Effector memory CD8-positive, alpha-beta T cell (primary cell): ENCODE measurements at regions not wholly inside any gene's neighbourhood (a gene's known extent, or its start where the extent isn't known, plus 50 kb on each side); places are given as distances from the start of the nearest gene placed in this dataset.
"Not testable (repeated sequence)": the region's sequence is repeated elsewhere in the genome, so short reads cannot be mapped to it uniquely, and the experiment has no call there.

ENCODE experiments used
- ATAC-seq: fragments of 150-1000 bp; cut with Tn5 transposase; replicated peaks from 2 replicates; pipeline ENCODE4 v1.10.0; 2021; ENCODE audit warnings: mild to moderate bottlenecking, moderate library complexity
- DNase-seq, 3 experiments: peaks; one replicate each; pipeline ENCODE4 v3.0.0; 2021
- H3K27ac Mint-ChIP-seq, 2 donors: one replicate each; pipeline ENCODE4 v1.8.0; 2022; ENCODE audit warnings: mild to moderate bottlenecking in 2 of 2, mixed read lengths in 2 of 2, moderate library complexity in 2 of 2
- H3K27me3 Mint-ChIP-seq, 2 donors: one replicate each; pipeline ENCODE4 v1.8.0; 2022; ENCODE audit warnings: mixed read lengths in 2 of 2
- H3K36me3 Mint-ChIP-seq: one replicate; pipeline ENCODE4 v1.8.0; 2022; ENCODE audit warnings: mild to moderate bottlenecking, moderate library complexity, mixed read lengths; ENCODE audit not compliant: insufficient read depth
- H3K4me1 Mint-ChIP-seq, 2 donors: one replicate each; pipeline ENCODE4 v1.8.0; 2022; ENCODE audit warnings: low read depth in 2 of 2, mixed read lengths in 2 of 2
- H3K4me3 Mint-ChIP-seq, 2 donors: one replicate each; pipeline ENCODE4 v1.8.0; 2022; ENCODE audit warnings: mild to moderate bottlenecking in 2 of 2, mixed read lengths in 2 of 2, moderate library complexity in 2 of 2
- H3K9me3 Mint-ChIP-seq, 2 donors: one replicate each; pipeline ENCODE4 v1.8.0; 2022; ENCODE audit warnings: mixed read lengths in 2 of 2

GRCh38 chr9:80701061-80701460, 988.3 kb downstream of the TLE1 start:
- no peaks in the 10 kb centered on the region for H3K36me3 Mint-ChIP-seq
- DNase-seq (no peak), ATAC-seq (no peak)
- no peak overlapping the region for H3K4me3 Mint-ChIP-seq
- H3K9me3 Mint-ChIP-seq = peaks cover 5 to 13% of the 10 kb centered on the region in 2 donors
- no peaks in the 10 kb centered on the region for H3K27me3 Mint-ChIP-seq
- no peaks in the 10 kb centered on the region for H3K4me1 Mint-ChIP-seq
- H3K27ac Mint-ChIP-seq = no peak overlapping the region

GRCh38 chr9:80699511-80699998, 989.8 kb downstream of the TLE1 start:
- no peaks in the 10 kb centered on the region for H3K4me1 Mint-ChIP-seq
- H3K27me3 Mint-ChIP-seq = no peaks in the 10 kb centered on the region
- H3K36me3 Mint-ChIP-seq = no peaks in the 10 kb centered on the region
- ATAC-seq = no peak
- H3K27ac Mint-ChIP-seq = no peak overlapping the region
- DNase-seq = no peak
- H3K9me3 Mint-ChIP-seq = peaks cover 2 to 8% of the 10 kb centered on the region in 2 donors
- no peak overlapping the region for H3K4me3 Mint-ChIP-seq

- peaks cover 4 to 8% of the 10 kb centered on the region in 2 donors for H3K9me3 Mint-ChIP-seq
- no peak overlapping the region for H3K27ac Mint-ChIP-seq
- H3K36me3 Mint-ChIP-seq = no peaks in the 10 kb centered on the region
- ATAC-seq (no peak), DNase-seq (no peak)
- H3K27me3 Mint-ChIP-seq = no peaks in the 10 kb centered on the region
- no peaks in the 10 kb centered on the region for H3K4me1 Mint-ChIP-seq
- H3K4me3 Mint-ChIP-seq = no peak overlapping the region
Observed at GRCh38 chr9:80698725-80699410, 990.5 kb downstream of the TLE1 start.

- no peaks in the 10 kb centered on the region for H3K27me3 Mint-ChIP-seq
- H3K36me3 Mint-ChIP-seq = no peaks in the 10 kb centered on the region
- DNase-seq (no peak), ATAC-seq (no peak)
- no peaks in the 10 kb centered on the region for H3K4me1 Mint-ChIP-seq
- no peak overlapping the region for H3K4me3 Mint-ChIP-seq
- H3K27ac Mint-ChIP-seq = no peak overlapping the region
- peaks cover 8 to 9% of the 10 kb centered on the region in 2 donors for H3K9me3 Mint-ChIP-seq
Observed at GRCh38 chr9:80692751-80693150, 996.6 kb downstream of the TLE1 start.

GRCh38 chr9:80691229-80691628, 998.1 kb downstream of the TLE1 start:
- peaks cover 7 to 8% of the 10 kb centered on the region in 2 donors for H3K9me3 Mint-ChIP-seq
- H3K36me3 Mint-ChIP-seq = no peaks in the 10 kb centered on the region
- no peak for ATAC-seq
- no peak overlapping the region for H3K4me3 Mint-ChIP-seq
- DNase-seq = no peak
- H3K27ac Mint-ChIP-seq = no peak overlapping the region
- H3K27me3 Mint-ChIP-seq = no peaks in the 10 kb centered on the region
- no peaks in the 10 kb centered on the region for H3K4me1 Mint-ChIP-seq

- H3K4me3 Mint-ChIP-seq = no peak overlapping the region
- no peaks in the 10 kb centered on the region for H3K4me1 Mint-ChIP-seq
Observed at GRCh38 chr9:80690349-80690939, 998.9 kb downstream of the TLE1 start.

GRCh38 chr9:80679916-80680315, 1009.4 kb downstream of the TLE1 start:
- Mint-ChIP-seq H3K27me3 (no peaks in the 10 kb centered on the region), H3K4me1 (no peaks in the 10 kb centered on the region), H3K27ac (no peak overlapping the region), H3K4me3 (no peak overlapping the region), H3K36me3 (no peaks in the 10 kb centered on the region), H3K9me3 (no peaks in the 10 kb centered on the region)
- ATAC-seq (no peak), DNase-seq (no peak)

More at GRCh38 chr9:80690349-80690939, 998.9 kb downstream of the TLE1 start:
- ATAC-seq (no peak), DNase-seq (no peak)
- no peaks in the 10 kb centered on the region for H3K36me3 Mint-ChIP-seq
- no peaks in the 10 kb centered on the region for H3K27me3 Mint-ChIP-seq
- no peak overlapping the region for H3K27ac Mint-ChIP-seq
- H3K9me3 Mint-ChIP-seq = peaks cover 7 to 8% of the 10 kb centered on the region in 2 donors

- Mint-ChIP-seq H3K4me3 (no peak overlapping the region), H3K9me3 (peaks cover 0 to 3% of the 10 kb centered on the region in 2 donors), H3K4me1 (no peaks in the 10 kb centered on the region), H3K36me3 (no peaks in the 10 kb centered on the region), H3K27ac (no peak overlapping the region), H3K27me3 (no peaks in the 10 kb centered on the region)
- ATAC-seq (no peak), DNase-seq (no peak)
Observed at GRCh38 chr9:80678906-80679305, 1010.4 kb downstream of the TLE1 start.

- Mint-ChIP-seq H3K27me3 (no peaks in the 10 kb centered on the region), H3K4me3 (no peak overlapping the region), H3K9me3 (peaks cover 0 to 3% of the 10 kb centered on the region in 2 donors), H3K27ac (no peak overlapping the region), H3K4me1 (no peaks in the 10 kb centered on the region), H3K36me3 (no peaks in the 10 kb centered on the region)
- ATAC-seq (no peak), DNase-seq (no peak)
Observed at GRCh38 chr9:80673496-80673895, 1015.9 kb downstream of the TLE1 start.

- DNase-seq (no peak), ATAC-seq (no peak)
- Mint-ChIP-seq H3K4me3 (no peak overlapping the region), H3K27me3 (no peaks in the 10 kb centered on the region), H3K4me1 (no peaks in the 10 kb centered on the region), H3K9me3 (peaks cover 7 to 21% of the 10 kb centered on the region in 2 donors), H3K27ac (no peak overlapping the region), H3K36me3 (no peaks in the 10 kb centered on the region)
Observed at GRCh38 chr9:80665479-80665878, 1023.9 kb downstream of the TLE1 start.

GRCh38 chr9:80664327-80665210, 1024.8 kb downstream of the TLE1 start:
- Mint-ChIP-seq H3K36me3 (no peaks in the 10 kb centered on the region), H3K27me3 (no peaks in the 10 kb centered on the region), H3K4me1 (no peaks in the 10 kb centered on the region), H3K4me3 (no peak overlapping the region), H3K27ac (no peak overlapping the region), H3K9me3 (peaks cover 9 to 21% of the 10 kb centered on the region in 2 donors)
- ATAC-seq (no peak), DNase-seq (no peak)

- peaks cover 8 to 15% of the 10 kb centered on the region in 2 donors for H3K9me3 Mint-ChIP-seq
- not testable (repeated sequence) for H3K4me3 Mint-ChIP-seq, H3K27ac Mint-ChIP-seq, ATAC-seq, H3K36me3 Mint-ChIP-seq, H3K27me3 Mint-ChIP-seq, DNase-seq, H3K4me1 Mint-ChIP-seq
Observed at GRCh38 chr9:80659751-80660150, 1029.6 kb downstream of the TLE1 start.

- H3K27ac Mint-ChIP-seq = no peak overlapping the region
- no peak overlapping the region for H3K4me3 Mint-ChIP-seq
- no peak for DNase-seq
- ATAC-seq = no peak
- H3K4me1 Mint-ChIP-seq = no peaks in the 10 kb centered on the region
- H3K27me3 Mint-ChIP-seq = no peaks in the 10 kb centered on the region
- H3K9me3 Mint-ChIP-seq = peaks cover 4 to 7% of the 10 kb centered on the region in 2 donors
- H3K36me3 Mint-ChIP-seq = no peaks in the 10 kb centered on the region
Observed at GRCh38 chr9:80651044-80651443, 1038.3 kb downstream of the TLE1 start.
